ENCODE measurements at regions not wholly inside any gene's neighbourhood (a gene's known extent, or its start where the extent isn't known, plus 50 kb on each side); places are given as distances from the start of the nearest gene placed in this dataset.

DNA sequence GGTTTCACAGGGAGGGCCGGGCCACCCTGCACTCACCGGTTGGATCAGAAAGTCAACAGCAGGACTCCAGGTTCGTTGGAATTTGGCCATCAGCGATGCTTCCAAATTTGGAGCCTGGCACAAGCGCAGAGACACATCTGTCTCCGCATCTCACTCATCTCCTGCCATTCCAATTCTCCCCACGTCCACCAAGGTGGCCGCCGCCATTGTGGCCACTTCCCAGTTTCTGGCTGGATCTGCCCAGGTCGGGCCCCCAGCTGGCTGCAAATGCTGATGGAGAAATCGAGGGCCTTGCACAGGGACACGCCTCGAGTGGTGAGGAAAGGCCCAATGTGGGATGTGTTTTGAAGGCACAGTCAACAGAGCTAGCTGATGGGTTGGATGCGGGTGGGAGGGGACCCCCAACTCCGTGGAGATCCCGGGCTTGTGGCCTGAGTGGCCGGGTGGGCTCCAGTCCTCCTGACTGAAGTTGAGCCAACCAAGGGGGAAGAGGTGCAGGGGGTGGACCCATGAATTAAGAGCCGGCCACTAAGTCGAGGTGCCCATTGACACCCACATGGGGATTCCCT is 102.7 kb downstream of the CRYAA start:
- no peak for DNase-seq

DNA sequence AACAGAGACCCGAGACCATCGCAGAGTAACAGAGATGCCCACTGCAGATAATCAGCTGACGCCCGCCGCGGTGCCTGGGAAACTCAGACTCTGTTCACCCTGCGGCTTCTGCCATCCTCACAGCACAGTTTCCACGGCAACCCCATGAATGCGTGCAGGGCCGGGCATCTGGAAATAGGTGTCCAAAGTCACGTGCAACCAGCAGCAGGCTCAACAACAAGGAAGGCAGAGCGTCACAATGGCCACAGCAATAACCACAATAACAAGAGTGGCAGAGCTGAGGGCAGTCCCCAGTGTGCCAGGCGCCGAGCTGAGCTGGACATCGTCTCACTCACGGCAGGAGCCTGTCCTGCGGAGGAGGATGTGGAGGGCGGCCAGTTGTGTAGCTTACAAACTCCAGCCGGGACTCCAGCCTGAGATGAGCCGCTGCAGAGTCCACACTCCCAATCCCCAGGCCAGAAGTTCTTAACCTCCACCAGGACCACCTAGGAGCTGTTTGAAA is 102.0 kb downstream of the CRYAA start:
- DNase-seq: no peak

DNA sequence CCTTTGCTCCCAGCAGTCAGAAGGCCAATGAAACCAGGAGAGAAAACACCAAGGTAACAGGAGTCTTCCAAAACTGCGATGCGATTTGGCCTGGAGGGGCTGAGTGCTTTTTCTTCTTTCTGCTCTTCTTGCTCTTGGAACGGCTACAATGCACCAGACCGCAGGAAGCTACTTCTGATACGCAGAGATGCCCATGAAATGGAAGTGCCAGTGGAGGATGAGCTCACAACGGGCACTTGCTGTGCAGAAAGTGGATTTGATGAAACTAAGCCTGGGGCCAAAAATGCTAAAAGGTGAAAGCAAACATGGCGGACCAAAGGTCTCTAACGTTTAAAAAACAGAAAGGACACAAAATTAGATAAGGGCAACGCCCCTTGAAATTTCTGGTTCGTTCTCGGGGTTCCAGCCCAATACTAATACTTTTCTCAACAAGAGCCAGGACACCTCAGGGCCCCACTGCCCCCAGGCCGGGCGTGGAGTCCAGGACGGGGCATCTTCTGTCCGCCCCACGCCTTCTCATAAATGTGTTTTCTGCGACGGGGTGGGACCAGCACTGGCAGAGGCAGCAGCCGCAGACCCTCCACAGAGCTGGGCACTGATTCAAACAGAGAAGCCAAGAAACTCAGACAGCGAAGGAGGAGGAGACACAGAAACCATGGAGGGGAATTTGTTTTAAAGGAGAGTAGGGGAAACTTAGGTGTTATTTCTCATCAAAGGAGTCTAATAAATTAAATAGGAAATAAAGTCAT is 101.3 kb downstream of the CRYAA start:
- no peak for DNase-seq

DNA sequence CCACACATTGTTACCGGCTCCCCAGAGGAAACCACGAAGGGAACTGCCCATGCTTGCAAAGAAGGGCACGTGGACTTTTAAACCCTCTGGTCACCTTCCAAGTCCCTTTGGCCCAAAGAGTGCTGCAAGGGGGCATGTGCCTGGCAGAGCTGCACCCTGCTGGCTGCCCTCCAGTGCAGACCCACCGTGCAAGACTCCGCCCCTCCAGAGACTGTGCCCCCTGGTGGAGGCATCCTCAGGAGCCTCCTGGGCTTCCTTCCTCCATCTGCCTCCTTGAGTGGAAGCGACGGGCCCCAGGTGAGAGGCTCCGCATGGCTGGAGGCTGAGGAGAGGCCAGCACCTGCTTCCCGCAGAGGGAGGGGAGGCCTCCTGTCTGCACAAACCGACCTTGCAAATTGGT is 100.6 kb downstream of the CRYAA start:
- no peak for DNase-seq

DNA sequence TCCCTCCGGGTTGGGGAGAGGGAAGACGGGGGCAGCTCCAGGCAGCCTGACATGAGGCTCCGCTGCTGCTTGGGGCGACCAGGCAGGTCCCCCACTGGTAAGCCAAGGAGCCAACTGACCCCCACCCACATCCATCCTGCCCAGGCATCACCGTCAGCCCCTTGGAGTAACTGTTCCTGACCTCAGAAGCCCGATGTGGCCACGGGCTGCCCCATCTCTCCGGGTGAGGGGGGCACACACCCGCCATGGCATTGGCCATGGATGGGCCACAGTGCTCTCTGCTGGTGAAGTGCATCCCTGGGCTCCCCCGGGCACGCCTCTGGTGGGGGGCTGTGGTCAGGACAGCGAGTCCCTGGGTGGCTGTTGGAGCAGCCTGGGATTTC is 100.0 kb downstream of the CRYAA start:
- DNase-seq: no peak

DNA sequence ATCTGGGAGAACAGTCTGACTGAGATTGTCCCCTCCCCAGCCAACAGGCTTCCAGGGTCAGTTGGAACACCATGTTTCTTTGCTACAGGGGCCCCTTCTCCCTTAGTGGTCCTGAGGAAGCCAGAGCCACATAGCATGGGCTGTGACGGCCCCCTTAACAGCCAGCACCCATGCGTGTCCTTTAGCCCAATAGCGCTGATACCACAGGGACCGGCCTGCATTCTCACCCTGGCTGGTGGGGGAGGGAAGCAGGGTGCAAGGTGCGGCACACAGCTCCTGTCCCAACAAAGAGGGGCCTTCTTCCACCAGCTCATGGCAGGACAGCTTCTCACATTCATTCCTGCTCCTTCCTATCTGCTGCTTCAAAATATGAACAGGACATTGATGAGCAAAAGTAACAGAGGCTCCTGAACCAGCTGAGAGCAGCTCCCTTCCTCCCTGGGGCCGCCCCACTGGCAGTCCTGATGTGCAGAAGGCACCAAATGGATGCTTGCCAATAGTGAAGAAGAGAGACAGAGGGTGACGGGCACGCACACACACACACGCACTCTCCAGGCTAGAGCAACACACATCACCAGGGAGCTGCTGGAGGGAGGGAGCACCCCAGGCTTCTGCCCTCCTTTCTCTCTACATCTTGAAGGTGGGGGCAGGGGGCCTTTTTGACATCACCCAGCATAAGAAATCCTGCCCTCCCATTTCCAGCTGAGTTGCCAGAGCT is 99.4 kb downstream of the CRYAA start:
- DNase-seq: no peak

DNA sequence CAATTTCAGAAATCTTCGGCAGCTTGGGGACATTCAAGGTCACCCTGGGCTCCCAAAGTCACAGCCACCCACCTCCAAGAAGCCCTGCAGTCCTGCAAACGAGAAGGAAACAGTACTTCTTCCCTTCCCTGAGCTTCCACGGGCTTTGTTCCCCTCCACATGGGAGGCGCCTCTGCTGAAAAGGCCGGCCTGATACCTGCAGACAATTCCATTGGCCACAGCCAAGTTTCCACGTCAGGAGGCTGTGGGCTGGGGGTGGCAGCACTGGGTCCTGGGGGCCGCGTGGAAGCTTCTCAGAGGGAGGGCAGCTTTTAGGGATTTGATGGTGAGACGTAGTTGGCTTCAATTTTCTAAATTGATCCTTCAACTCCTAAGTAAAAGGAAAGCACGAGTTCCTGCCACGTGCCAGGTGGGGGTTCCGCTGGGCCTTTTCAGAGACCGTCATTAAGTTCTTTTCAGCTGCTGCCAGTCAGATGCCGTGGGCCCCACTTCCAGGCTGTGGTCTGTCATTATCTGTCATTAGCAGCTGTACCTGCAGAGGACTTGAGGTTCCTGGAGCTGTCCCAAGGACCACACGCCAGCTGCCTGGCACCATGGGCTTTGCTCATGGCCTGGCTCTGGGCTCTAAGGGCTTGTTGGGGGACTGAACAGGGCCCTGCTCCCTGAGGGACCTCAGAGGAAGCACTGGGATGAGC is 98.7 kb downstream of the CRYAA start:
- DNase-seq: no peak

DNA sequence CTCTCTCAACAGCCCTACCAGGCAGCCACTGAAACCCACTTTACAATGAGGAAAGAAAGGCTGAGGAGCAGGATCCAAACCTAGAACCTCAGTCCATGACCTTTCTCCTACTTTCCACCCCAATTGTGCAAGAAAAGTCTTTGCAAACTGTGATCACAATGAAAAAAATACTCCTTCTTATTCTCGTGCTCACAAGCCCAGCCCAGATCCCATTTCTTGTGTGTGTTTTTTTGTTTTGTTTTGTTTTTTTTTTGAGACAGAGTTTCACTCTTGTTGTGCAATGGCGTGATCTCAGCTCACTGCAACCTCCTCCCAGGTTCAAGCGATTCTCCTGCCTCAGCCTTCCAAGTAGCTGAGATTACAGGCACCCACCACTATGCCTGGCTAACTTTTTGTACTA is 97.7 kb downstream of the CRYAA start:
- DNase-seq: no peak

DNA sequence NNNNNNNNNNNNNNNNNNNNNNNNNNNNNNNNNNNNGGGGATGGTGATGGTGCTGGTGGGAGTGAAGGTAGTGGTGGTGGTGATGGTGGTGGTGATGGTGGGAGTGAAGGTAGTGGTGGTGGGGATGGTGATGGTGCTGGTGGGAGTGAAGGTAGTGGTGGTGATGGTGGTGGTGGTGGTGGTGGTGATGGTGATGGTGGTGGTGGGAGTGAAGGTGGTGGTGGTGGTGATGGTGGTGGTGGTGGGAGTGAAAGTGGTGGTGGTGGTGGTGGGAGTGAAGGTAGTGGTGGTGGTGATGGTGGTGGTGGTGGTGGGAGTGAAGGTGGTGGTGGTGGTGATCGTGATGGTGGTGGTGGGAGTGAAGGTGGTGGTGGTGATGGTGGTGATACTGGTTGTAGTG is 93.6 kb downstream of the CRYAA start:
- DNase-seq: no peak

Data from NCI-H774 (cell line).